HG03469 (cell line): ENCODE measurements at regions not wholly inside any gene's neighbourhood (a gene's known extent, or its start where the extent isn't known, plus 50 kb on each side); places are given as distances from the start of the nearest gene placed in this dataset.

Experiments used
- ATAC-seq: cut with Tn5 transposase; IDR thresholded peaks from one replicate; pipeline ENCODE4 v1.9.1; 2021; ENCODE audit warnings: mild to moderate bottlenecking, moderate library complexity, moderate number of reproducible peaks; ENCODE audit not compliant: unreplicated experiment

DNA sequence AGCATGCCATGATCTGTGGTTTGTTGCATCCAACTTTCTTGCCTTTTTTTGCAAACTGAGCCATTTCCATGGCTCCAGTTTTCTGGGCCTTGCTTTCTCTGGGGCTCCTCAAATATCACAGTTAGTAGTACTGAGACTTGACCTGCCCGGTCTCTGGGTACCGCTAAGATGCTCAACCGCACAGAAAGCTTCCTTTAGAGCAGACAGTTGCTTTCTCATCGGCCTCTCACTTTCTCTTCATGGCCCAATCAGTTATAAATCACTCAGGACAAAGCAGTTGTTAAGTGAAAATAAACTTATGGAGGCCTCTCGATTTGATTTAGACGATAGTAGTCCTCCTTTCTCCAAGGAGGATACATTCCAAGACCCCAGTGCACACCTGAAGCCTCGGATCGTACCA is 141.2 kb upstream of the ASB18 start:
- no peak for ATAC-seq

GRCh38 chr2:236408090-236408489 is 143.9 kb upstream of the ASB18 start:
- no peak for ATAC-seq

DNA sequence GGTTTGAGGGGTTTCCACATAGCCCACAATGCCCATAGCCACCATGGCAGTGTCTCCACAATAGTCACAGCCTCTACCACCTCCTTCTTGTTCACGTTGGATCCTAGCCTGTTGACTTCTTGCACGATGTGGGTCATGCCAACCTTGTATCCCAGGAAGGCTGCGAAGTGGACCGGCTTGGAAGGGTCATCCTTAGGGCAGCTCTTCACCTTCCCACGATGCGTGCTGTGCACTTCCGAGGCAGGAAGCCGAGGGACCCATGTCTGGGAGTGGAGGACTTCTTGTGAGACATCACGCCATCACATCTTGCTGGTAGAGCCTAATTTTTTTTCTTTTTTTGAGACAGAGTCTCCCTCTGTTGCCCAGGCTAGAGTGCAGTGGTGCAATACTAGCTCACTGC is 144.6 kb upstream of the ASB18 start:
- ATAC-seq, result no peak

GRCh38 chr2:236415684-236416444 is 151.7 kb upstream of the ASB18 start:
- ATAC-seq, result no peak

GRCh38 chr2:236417150-236417549 is 152.5 kb upstream of the ACKR3 start:
- no peak for ATAC-seq

DNA sequence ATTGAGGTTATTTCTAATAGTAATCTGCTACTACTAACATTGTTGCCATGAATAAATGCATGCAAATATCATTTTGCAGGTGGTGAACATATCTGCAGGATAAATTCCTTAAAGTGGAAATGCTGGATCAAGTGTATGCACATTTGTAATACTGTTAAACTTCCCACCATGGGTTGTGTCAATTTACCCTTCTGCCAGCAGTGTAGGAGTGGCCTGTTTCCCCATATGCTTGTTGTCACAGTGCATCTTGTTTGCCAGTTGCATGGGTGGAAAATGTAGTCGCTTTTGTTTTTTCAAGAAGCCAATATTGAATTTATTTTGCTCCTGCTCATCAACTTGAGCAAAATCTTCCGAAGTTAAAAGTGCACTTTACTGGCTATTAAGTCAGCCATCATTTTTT is 139.0 kb upstream of the ACKR3 start:
- no peak for ATAC-seq

DNA sequence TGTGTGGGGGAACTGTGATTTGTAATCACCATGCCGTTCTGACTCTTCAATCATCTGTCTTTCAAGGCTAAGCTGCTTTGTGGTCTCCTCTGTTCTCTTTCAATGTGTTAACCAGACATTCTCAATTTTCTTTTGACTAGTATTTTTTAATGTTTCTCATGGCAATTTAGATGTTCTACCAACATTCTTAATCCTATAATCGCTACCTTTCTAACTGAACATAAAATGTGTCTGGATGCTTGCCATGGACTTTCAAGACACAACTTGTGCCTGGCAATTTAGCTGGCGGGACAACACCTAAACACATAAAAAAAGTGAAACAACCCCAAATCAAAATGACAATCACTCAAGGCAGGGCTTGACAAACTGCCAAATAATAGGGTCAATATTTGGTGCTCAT is 135.0 kb upstream of the ACKR3 start:
- ATAC-seq, result no peak

DNA sequence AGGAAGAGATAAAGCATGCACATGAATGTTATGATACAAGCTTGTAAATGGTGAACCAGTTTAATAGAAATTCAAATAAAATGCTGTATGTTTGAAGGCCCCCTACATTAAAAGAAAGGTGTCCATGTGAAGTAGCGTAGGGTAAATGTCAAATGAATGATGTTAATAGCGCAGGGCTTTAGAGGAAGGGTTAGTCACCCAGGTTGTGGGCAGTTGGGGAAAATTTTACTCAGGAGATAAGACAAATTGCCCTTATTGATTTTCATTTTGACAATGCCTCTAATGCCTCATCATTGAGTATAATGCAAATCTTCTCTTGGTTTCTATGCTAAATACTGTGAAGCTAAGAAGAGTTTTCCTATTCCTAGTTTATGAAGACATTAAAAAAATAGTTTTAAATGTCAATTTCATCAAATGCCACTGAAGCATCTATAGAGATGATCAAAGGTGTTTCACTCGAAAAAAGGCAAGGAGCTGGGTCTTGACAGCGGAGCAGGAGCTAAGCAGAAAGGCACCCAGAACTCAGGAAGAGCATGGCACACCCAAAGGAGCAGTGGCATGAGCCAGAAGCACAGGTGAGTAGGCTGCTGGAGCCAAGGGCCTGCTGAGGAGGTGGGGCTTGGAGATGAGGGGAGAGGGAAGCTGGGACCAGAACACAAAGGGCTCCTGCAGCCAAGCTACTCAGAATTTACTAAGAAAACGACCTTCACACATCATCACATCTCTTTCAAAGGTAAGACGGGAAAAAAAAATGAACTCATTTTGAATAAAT is 129.3 kb upstream of the ACKR3 start:
- no peak for ATAC-seq

DNA sequence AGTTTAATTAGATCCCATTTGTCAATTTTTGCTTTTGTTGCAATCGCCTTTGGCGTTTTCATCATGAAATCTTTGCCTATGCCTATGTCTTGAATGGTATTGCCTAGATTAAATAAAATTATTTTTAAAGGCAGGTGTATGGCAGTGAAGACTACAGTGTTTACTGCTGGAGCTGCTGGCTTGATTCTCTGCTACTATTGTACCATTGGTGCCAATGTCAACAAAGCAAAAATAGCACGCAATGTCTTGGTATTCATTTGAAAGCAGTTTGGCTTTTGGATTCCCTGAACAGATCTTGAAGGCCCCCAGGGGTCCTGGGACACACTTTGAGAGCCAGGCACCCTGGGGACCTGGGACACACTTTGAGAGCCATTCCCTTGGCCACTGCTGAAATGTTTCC is 125.4 kb upstream of the ACKR3 start:
- ATAC-seq, result no peak

GRCh38 chr2:236445678-236446077 is 123.9 kb upstream of the ACKR3 start:
- no peak for ATAC-seq

DNA sequence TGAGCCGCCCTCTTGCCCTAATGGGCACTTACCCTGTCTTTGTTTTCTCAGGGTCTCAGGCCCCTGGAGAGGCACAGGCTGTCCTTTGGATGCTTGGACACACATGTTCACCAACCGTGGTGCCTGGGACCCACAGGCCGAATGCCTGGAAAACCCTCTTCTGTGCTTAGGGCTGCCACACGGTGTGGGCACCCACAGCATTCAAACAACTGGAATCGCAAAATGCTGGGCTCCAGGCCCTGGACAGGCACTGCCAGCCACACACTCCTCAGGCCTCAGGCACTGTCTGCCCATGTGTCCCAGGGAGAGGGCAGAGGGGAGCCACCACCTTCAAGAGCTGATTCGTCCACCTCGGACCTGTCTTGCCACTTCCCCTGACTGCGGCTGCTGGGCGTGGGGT is 123.1 kb upstream of the ACKR3 start:
- no peak for ATAC-seq

DNA sequence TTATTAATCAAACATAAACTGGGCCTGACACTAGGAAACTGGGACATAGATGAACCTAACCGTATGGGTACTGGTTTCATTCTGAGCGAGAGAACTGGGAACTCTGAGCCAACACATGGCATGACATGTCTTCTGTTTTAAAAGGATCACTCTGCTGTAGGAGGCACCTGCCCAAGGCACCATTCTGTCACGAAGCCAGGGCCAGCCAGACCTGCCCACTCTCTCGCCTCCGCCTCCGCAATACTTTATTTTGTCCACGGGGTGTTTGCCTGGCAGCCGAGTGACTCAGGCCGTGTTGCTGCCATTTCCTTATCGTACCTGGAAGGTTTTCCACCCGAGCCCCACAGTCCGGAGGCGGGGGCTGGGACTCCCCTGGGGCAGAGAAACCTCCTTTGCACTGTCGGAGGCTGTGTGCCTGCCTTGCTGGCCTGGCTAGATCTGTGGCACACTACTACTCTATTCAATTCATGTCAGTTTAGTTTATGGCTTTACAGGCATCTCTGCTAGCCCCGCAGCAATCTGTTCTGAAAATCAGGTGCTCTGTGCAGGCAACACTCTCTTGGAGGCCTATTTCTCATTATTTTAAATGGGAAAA is 120.4 kb upstream of the ACKR3 start:
- no peak for ATAC-seq

DNA sequence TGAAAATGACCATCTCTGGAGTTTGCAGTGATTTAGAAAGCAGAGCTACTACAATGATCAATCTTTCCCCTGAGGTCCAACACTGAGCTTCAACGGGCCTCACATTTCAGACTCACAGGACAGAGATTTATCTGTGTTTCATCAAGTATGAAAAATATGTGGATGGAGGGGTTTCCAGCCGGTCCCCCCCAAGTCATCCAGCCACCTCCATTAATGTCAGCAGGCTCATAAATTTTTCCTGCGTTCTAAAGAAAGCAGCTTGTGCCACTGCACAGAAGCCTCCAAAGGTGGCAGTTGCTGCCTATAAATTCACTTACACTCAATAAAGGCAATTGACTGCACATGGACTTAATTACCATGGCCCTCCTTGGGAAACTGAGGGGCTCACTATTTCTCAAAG is 117.4 kb upstream of the ACKR3 start:
- ATAC-seq, result no peak

- no peak for ATAC-seq
These were observed 115.5 kb upstream of the ACKR3 start for GRCh38 chr2:236454076-236454475.

DNA sequence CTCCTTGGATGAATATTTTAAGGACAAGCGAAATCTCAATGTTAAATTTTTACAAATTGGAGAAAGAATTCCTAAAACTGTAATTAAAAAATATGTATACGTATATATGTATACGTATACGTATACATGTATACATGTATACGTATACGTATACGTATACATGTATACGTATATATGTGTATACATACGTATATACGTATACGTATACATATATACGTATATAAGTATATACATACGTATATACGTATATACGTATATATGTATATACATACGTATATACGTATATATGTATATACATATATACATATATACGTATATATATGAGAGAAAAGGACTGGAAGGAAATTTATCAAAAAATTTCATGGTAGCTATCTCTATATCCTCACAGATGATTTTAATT is 110.2 kb upstream of the ACKR3 start:
- ATAC-seq, result no peak

GRCh38 chr2:236464140-236464539 is 105.5 kb upstream of the ACKR3 start:
- ATAC-seq, result no peak

- ATAC-seq, result no peak
These were observed 96.7 kb upstream of the ACKR3 start for GRCh38 chr2:236472720-236473495.

DNA sequence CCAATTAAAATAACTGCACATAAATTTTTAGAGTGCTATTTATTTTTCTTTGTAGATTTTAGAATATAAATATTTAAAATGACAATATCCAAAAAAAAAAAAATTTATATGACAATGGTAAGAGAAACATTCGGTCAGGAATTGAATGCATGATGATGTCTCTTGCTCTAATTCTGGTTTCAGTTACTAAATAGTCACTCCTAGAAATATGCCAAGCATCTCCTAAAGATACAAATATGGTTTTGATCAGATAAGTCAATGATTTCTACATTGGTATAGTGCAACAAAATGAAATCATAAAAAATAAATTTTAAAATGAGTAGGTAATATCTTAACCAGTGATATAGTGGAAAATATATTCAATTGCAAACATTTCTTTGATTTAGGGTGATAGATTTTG is 95.9 kb upstream of the ACKR3 start:
- no peak for ATAC-seq

- no peak for ATAC-seq
These were observed 89.8 kb upstream of the ACKR3 start for GRCh38 chr2:236479814-236480213.

- no peak for ATAC-seq
These were observed 86.5 kb upstream of the ACKR3 start for GRCh38 chr2:236483102-236483501.

DNA sequence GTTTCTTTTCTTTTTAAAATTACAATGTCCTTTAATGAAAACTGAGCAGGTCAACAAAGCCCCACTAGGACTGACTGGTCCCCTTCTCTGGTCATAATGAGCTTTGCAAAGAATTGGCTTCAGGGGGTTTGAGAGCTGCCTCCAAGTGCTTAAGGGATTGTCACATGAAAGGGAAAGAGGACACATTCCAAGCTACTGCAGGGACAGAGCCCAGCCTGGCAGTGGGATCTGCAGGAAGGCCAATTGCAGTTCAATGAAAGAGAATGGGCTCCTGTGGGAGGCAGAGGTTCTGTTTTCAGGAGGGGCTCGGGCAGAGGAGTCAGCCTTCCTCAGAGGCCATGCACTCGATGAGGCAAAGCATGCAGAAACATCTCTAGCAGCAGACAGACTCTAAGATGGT is 84.1 kb upstream of the ACKR3 start:
- ATAC-seq, result no peak
